NB4 (cell line): ENCODE measurements at regions not wholly inside any gene's neighbourhood (a gene's known extent, or its start where the extent isn't known, plus 50 kb on each side); places are given as distances from the start of the nearest gene placed in this dataset.
A peak's percentile ranks its signal among the peaks of the same experiment; 100 is the strongest.

Experiments
- DNase-seq: peaks from one replicate; pipeline ENCODE4 v3.0.0; 2010; ENCODE audit warnings: low read depth
- H3K4me3 ChIP-seq: one replicate; pipeline ENCODE4 v1.5.1; 2011; ENCODE audit warnings: mild to moderate bottlenecking, low read depth, low read length, moderate library complexity
- MYC ChIP-seq: IDR thresholded peaks from 2 replicates; pipeline ENCODE4 v1.6.1; 2011; ENCODE audit warnings: low read depth, low read length
- POLR2A ChIP-seq: IDR thresholded peaks from 2 replicates; pipeline ENCODE4 v1.6.1; 2011; ENCODE audit warnings: mild to moderate bottlenecking; ENCODE audit not compliant: insufficient read length; ENCODE audit errors: extremely low read depth
- TF ChIP-seq, protein P1 (sequence below): IDR thresholded peaks from one replicate; pipeline ENCODE4 v1.5.1; 2012; ENCODE audit warnings: low read depth, low read length
- TF ChIP-seq, protein P2 (sequence below): IDR thresholded peaks from 2 replicates; pipeline ENCODE4 v1.6.1; 2011; ENCODE audit warnings: low read depth, low read length

DNA sequence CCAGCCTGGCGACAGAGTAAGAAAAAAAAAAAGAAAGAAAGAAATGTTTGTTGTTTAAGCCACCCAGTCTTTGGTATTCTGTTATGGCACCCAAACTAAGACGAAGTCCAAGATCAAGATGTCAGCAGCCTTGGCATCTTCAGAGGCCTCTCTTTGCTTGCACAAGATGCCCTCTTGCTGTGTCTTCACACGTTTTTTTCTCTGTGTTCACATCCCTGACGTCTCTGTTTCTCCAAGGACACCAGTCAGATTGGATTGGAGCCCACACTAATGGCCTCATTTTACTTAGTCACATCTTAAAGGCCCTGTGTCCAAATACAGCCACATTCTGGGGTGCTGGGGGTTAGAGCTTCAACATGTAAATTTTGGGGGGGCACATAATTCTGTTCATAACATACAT lies 380.9 kb downstream of the GJA1 start:
- TF ChIP-seq, protein P1, sequence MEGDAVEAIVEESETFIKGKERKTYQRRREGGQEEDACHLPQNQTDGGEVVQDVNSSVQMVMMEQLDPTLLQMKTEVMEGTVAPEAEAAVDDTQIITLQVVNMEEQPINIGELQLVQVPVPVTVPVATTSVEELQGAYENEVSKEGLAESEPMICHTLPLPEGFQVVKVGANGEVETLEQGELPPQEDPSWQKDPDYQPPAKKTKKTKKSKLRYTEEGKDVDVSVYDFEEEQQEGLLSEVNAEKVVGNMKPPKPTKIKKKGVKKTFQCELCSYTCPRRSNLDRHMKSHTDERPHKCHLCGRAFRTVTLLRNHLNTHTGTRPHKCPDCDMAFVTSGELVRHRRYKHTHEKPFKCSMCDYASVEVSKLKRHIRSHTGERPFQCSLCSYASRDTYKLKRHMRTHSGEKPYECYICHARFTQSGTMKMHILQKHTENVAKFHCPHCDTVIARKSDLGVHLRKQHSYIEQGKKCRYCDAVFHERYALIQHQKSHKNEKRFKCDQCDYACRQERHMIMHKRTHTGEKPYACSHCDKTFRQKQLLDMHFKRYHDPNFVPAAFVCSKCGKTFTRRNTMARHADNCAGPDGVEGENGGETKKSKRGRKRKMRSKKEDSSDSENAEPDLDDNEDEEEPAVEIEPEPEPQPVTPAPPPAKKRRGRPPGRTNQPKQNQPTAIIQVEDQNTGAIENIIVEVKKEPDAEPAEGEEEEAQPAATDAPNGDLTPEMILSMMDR = no peak
- TF ChIP-seq POLR2A (no peak), MYC (no peak)
- TF ChIP-seq, protein P2, sequence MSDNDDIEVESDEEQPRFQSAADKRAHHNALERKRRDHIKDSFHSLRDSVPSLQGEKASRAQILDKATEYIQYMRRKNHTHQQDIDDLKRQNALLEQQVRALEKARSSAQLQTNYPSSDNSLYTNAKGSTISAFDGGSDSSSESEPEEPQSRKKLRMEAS = no peak
- no peak overlapping the region for H3K4me3 ChIP-seq
- no peak for DNase-seq

DNA sequence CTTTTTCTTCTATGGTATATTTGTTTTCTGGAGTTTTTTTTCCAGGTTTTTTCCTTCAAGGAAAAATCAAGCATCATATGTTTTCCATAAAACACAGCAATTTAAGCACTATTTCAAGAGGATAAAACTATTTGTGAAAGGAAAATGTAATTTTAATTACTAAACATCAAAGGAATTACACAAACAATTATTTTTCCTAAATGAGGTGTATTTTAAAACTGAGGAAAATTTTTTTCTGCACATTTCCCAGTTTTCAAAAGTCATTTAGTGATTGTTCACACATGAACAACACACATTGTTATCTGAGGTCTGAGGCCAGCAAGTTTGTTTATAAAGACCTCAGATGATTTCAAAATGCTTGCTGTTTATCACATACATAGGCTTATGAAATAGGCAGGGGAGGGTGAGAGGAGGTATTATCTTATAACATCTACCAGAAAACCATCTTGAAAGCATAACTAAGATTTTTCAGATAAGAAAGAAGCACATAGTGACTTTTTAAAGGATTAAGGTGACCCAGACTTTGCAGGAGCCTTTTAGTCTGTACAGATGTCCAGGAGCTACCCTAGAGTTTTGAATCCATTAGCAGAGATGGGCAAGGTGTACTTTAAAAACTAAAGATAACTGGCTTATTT lies 381.6 kb downstream of the GJA1 start:
- DNase-seq = peak; percentile 21
- TF ChIP-seq, protein P2 = no peak
- TF ChIP-seq POLR2A (no peak), MYC (no peak)
- TF ChIP-seq, protein P1 = no peak
- no peak overlapping the region for H3K4me3 ChIP-seq

DNA sequence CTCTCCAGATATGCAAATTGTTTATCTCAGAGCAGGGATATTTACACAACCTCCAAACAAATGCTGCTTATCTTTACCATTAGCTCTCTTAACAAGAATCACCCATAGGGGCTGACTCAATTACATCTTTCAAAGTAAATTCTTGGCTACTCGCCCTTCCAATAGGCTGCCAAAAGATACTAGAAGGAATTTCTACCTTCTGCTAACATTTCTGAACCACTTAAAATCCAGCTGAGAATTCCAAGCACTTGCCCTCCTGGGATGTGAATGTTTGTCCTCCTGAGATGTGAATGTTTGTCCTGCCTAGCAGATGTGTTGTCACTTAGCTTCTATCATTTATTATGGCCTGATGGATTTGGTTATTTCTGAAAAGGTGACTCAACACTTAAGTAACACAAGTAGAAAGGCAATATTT lies 388.0 kb downstream of the GJA1 start:
- TF ChIP-seq POLR2A (no peak), MYC (no peak)
- TF ChIP-seq, protein P2 = no peak
- TF ChIP-seq, protein P1 = no peak
- H3K4me3 ChIP-seq = no peak overlapping the region
- no peak for DNase-seq

DNA sequence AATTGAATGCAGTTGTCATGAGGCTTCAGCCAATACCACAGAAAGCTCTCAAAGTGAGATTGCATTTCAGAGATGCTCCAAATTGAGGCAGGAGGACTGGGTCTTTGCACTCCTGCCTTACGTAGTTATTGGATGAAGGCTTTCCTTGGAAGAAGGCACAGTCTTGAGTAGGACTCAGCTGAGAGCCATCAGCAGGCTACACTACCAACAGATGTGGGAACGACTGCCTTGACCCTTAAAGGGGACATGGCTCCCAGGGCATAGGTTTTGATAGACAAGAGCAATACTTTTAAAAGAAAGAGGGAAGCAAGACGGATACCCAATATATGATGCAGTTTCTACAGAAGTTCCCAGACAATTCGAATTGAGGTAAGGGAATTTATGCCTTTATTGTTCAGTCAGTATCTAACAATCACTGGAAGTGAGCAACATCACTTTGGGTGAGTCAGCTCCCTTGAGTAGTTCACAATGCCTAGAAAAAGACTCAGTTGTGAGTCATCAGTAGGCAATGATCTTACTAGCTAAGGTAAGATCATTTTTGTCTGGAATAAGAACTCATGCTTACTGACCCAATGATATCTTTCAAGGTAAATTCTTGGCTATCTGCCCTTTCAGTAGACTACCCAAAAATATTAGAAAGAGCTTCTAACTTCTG lies 390.8 kb downstream of the GJA1 start:
- TF ChIP-seq, protein P1 = no peak
- no peak for TF ChIP-seq POLR2A
- TF ChIP-seq, protein P2 = no peak
- no peak for TF ChIP-seq MYC
- no peak overlapping the region for H3K4me3 ChIP-seq
- DNase-seq = peak; percentile 49

DNA sequence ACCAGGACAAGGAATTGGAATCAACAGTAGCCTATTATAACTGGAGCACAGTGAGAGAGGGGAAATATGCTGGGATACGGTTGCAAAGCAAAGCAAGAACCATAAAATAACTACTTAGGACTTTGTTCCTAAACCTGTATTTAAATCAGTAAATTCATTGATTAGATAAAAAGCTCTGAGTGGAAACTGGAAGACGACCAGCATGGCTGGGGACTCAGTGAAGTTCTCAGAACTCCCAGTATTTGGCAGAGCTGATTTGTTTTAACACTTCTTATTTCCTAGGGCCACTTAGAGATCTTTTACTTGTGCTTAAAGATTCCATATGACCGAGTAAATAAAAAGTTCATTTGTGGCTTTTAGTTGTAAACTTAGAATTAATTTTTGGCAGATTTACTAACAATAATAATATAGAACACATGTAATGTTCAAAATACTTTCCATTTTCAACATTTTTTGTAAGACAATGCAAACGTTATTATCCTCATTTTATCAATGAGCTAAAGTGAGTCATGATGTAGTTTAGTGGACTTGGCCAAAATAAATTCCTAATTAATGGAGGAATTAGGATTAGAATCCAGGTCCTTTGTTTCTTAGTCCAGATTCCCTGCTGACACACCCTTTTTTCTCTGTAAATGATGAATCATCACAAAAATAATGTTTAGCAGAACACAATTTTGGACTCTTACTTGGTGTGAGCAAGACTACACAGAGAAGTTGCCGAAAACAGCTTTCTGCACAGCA lies 392.9 kb downstream of the GJA1 start:
- TF ChIP-seq, protein P2 = no peak
- TF ChIP-seq MYC (no peak), POLR2A (no peak)
- TF ChIP-seq, protein P1 = no peak
- no peak for DNase-seq
- H3K4me3 ChIP-seq = no peak overlapping the region
